KG1 (cell line): ENCODE measurements at regions not wholly inside any gene's neighbourhood (a gene's known extent, or its start where the extent isn't known, plus 50 kb on each side); places are given as distances from the start of the nearest gene placed in this dataset.

Experiments
- DNase-seq: peaks from one replicate; lab custom pipeline; 2025; lab: John Stamatoyannopoulos, UW

DNA sequence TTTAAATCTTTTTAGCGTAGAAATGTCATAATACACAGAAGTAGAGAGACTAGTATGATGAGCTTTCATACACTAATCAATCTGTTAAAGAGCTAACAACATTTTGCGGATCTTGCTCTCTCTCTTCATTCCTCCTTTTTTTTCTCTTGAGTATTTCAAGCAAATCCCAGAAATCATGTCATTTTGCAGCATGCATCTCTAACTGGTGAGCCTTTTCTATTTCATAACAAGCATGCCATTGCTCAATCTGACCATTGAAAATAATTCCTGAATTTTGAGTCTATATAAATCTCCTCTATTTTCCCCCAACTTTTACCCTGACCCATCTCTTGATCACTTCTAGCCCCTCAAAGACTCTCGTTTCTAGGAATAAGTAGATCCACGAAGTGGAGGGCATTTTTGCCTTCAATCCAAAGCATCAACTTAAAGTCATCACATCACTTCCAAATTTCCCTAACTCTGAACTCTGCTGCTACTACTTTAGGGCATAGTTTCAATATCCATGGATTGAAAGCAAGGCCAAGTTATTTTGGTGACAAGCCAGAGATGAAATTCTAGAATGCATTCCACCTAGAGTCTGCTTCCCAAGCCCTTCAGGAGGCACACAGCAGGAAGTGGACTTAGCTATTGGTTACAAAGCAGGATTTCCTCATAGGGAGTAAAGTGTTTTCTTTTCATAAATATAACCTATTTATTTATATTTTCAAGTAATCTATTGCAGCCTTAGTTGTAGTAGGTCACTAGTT is 253.5 kb upstream of the ZPLD1 start:
- no peak for DNase-seq

DNA sequence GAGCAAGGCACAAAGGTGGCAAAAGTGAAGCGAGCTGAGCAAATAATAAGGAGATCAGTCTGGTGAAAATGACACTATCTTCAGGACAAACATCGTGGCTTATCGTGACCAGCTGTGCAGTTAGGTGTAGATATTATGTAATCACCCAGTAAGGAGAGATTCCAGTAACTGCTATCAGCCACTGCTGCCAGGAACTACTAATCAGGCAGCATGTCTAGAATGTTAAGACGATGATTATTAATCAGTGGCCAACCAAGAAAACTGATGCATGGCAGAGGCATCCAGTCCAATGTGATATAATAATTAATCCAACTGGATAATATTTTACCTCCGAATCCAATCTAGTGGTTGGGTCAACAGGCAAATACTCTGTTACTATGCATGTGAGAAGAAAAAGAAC is 252.7 kb upstream of the ZPLD1 start:
- no peak for DNase-seq

DNA sequence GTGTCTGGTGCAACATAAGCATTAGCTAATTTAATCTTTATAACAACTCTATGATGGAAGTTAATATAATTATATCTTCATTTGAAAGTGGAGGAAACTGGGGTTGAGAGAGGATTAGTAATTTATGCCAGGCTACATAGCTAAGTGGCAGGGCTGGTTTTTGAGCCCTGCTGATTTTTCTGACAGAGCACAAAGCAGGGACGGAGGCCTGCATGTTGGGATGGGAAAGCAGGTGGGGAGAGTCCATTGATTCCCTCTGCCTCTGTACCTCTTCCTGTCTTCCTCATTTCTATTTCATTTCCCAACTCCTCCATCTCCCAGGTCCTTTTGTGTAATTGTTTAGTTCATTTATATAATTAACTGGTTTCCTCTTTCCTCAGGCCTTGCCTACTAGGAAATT is 251.6 kb upstream of the ZPLD1 start:
- DNase-seq: no peak

DNA sequence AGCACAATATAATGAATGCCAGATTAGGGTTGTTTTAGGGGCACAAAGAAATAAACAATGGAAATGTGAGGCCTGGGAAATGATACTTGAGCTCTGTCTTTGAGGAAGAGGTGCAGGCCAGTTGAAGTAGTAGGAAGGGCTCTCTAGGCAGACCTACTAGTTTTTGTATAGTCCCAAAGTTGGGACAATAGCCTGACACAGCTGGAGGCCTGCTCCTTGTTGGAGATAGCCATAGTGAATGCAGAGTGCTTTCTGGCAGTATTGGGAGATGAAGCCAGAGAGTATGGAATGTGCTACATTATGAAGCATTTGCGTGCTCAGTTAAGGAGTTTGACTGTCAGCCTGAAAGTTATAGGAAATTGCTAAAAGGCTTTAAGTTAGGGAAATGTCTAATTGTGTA is 251.2 kb upstream of the ZPLD1 start:
- no peak for DNase-seq

DNA sequence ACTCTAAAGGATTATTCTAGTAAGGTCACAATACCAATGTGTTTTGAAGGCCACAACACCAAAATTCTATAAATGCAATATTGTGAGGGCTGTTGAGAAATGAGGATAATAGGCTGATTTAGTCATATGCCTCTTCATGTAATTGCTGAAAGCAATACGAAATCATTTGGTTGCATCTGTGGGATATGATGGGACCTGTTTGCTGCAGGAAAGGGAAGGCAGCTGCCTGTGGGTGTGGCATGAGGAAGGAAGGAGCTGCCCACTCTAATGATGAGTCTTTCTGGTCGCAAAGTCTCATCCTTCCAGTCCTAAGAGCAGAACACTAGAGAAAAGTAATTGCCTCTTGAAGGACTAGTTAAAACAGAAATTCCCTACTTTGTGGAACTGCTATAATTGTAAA is 245.3 kb upstream of the ZPLD1 start:
- DNase-seq: no peak

DNA sequence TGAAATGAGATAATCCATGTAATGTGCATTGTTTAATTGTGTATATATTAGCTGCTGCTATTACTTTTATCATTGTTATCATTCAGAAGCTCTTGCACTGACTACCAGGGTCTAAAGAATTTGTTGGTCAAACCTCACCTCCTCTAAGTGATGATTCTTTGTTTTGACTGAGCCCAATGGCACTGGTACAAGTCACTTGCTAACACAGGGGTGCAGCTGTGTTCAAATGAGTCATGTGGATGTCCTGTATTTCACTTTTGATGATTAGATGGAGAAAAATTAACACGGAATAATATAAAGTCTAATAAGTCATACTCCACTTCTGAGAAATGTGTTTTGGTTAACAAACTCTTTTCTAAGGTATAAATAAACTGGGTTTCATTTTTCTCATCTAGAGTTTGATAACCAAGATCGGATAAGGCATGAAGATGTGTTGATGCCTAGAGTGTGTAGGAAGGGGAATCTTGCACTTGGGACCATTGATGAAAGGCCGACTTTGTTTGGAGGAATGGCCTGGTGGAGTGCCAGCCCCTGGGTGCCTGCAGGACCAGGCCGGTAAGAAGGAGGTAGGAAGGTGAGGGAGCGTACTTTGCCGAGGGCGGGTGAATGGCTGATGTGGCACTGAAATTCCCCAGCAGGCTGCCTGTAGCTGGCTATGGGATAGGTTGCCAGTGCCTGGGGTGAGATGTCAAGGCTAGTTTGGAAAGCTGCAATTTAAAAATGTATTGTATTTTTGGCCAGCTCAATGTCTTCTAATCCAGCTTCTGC is 244.7 kb upstream of the ZPLD1 start:
- DNase-seq: no peak

DNA sequence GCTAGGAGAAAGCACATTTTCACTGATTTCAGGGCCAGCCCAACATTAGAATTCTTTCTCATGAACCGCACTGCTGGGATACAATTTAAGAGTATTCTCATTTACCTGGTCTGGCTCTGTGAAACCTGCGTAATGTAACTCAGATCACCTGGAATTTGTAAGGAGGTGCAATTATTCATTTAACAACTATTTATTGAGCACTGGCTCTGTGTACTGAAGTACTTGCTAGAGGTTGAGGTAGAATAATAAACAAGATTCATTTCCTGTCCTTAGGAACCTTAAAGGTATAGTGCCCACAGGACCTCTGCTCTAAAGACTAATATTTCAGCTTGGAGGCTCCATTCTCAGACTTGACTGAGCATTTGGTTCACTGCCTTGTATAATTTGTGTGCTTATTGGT is 242.2 kb upstream of the ZPLD1 start:
- DNase-seq: no peak

DNA sequence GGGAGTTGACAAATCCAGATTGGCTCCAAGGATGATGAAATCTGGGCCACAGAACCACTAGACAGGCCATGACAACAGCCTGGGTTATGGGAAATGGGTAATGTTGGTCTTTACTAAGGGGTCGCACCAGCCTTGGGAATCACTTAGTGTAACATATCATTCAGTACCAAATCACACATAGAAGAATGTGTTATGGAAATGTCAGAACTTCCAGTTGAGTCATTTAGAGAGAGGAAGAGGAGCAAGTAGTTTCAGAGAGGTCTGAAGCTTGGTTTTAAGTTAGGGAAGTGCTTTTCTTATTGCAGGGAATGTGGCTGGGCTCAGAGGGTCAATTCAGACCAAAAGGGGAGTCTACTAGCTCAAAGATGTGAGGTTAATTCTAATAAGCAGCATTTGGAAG is 241.6 kb upstream of the ZPLD1 start:
- DNase-seq: no peak

DNA sequence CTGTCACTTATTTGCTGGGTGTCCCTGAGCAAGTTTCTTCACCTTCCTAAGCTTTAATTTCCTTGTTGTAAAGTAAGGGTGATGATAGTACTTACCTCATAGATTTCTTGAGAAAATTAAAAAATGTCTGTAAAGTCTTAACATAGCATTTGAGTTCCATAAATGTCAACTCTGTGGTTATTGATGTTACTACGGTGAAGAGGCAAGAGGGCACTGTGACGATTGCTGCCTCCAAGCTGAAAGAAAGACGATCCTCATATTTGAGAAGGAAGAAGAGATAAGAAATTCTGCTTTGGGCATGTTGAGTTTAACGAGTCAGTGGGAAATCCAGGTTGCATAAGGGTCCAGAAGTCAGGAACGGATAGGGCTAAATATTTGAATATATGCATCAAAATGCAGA is 240.8 kb upstream of the ZPLD1 start:
- no peak for DNase-seq

DNA sequence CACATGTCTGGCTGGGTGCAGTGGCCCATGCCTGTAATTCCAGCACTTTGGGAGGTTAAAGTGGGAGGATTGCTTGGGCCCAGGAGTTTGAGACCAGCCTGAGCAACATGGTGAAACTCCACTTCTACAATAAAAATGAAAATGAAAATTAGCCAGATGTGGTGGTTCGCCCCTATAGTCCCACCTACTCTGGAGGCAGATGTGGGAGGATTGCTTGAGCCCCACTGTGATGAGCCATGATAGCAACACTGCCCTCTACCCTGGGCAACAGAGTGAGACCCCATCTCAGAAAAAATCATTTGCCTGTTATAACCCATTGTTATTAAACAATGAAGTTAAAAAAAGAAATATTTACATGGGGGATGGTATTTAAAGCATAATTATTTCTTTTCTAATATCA is 240.1 kb upstream of the ZPLD1 start:
- DNase-seq: no peak

DNA sequence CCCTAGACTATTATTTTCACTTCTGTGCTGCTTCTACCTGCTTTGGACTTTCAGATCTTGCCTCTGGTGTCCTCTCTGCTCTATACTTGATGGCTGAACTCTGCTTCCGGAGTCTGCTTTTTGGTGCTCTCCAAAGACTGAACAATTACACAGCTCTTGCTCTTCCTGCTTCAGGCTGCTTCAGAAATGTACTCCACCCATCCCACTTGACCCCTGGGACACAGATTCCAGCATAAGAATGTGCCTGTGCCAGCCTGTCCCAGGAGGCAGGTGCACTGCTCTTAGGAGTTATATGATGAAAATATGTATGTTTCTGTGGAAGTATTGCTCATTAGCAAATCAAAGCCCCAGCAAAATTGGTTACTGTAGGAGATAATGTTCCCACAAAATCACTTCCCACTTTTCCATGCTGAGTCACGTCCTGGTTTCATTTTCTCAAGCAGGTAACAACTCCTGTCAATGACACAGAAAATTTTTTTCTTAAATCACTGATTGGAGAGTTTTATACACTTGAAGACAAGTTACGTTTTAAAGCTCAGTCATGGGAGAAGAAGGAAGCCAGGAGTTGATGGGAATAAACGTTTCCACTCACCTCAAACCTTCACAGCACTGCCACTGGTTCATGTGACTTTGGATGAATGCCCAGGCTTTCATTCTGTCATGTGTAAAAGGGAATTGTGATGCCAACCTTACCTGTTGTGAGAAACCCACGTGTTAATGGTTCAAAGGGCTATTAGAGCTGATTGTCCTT is 239.4 kb upstream of the ZPLD1 start:
- DNase-seq: no peak

DNA sequence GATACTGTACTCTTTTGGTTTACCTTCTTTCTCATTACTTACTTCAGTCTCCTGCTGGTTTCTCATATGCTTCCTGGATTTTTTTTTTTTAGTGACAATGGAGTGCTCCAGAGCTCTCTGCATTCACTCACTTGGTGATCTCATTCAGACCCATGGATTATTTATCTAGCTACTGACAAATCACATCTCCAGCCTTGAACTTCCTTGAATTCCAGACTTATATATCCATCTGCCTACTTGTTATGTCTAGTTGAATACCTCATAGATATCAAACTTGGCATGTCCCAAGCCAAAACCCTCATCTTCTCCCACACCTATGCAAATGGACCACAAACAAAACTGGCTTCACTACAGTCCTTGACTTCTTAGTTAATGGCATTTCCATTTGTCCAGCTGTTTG is 234.7 kb upstream of the ZPLD1 start:
- no peak for DNase-seq

DNA sequence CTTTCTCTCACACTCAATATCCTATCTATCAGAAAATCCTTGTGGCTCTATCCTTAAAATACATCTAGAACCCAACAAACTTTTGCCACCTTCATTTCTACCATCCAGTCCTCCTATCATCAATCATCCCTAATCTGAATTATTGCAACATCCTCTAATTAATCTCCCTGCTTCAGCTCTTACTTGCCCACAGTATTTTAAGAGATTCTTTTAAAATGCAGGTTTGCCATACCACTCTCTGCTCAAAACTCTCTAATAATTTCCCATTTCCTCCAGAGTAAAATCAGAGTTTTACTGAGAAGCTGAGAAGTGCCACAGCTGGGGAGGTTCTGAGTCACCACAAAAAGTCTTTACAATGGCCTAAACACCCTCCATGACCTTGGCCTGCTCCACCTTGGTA is 234.3 kb upstream of the ZPLD1 start:
- no peak for DNase-seq

DNA sequence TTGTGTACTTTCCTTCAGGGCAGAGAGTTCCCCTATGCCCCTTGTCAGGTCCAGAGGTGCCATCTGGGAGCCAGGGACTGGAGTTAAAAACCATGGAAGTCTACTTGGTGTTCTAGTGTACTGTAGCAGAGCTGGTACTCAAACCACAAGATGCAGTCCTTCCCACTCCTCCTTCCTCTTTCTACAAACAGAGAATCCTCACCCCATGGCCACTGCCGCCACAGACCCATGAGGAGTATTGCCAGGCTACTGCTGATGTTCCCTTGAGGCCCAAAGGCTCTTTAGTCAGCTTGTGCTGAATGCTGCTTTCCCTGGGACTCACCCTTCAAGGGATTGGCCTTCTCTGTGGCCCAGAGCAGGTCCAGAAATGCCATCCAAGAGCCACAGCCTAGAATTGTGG is 229.2 kb upstream of the ZPLD1 start:
- DNase-seq: no peak

DNA sequence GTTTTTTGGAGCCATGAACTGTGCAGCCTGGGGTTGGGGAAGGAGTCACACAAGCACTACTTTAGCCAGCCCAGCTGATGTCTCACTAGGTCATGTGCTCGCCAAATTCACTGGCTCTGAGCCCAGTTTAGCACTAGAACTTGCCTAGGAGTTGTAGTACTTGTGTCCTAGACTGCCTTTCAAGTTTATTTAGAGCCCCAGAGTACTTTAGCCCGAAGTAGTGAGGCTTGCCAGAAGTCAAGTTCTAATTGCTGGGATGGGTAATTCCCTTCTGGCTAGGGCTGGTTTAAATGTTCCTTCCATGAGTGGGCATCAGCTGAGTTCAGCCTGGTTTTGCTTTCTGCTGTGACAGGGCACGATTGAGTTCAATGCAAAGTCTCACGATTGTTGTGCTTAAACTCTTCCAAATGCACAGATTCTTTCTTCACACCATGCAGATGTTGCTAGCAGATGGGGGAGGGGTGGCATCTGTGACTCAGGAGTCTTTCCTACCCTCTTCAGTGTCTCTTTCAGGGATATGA is 228.2 kb upstream of the ZPLD1 start:
- DNase-seq: no peak

DNA sequence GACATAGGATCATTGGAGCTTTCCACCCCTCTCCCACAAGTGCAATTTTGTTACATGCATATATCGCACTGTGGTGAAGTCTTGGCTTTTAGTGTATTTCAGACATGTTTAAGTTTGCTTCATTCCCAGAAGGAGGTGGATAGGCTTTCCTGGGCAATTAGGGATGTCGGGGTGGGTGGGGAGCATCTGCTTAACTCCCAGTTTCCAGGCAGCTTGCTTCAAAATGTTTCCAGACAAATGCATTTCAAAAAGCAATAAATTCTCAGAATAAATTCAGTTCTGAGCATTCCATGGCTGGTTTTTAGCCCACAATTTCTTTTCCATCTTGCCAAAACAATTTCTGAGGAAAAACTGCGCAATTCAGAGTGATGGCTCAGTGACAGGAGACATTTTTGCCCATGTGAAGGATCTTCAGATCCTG is 227.7 kb upstream of the ZPLD1 start:
- DNase-seq: no peak

DNA sequence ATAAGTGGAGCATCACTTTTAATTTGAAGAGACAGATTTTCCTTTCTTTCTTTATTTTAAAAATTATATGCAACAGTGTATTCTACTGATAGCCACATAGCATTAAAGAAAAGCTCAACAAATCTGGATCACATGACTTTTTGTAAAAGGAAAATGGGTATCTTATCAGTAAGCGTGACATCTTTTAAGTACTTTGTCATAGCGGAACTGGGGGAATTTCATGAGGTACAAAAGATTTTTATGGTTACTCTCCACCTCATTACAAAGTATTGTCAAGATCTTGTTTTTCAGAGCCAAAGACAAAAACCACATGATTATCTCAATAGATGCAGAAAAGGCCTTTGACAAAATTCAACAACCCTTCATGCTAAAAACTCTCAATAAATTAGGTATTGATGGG is 219.6 kb upstream of the ZPLD1 start:
- DNase-seq: no peak

DNA sequence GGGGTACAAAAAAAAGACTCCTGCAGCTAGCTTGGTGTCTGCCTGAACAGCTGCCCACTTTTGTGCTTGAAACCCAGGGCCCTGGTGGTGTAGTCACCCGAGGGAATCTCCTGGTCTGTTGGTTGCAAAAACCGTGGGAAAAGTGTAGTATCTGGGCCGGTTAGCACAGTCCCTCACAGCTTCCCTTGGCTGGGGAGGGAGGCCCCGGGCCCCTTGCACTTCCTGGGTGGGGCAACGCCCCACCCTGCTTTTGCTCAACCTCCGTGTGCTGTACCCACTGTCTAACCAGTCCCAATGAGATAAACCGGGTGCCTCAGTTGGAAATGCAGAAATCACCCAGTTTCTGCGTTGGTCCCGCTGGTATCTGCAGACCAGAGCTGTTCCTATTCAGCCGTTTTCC is 211.7 kb upstream of the ZPLD1 start:
- DNase-seq: no peak

DNA sequence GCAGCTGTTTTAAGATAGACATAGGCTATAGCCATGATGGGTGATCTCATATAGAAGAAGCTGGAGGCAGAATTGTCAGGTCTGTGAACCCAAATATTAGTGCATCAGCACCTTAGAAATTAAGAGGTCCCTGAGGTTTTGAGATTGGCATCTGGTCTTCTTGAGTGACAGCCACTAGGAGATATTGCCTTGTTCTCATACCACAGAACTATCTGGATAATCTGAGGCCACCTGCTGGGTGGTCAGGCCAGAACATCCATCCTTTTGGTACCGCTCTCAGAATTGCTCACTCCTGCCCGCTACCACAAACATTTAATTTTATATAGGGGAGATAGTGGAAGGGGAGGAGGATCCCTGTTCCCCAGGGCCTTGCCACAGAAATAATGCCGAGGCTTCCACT is 210.6 kb upstream of the ZPLD1 start:
- DNase-seq: no peak

DNA sequence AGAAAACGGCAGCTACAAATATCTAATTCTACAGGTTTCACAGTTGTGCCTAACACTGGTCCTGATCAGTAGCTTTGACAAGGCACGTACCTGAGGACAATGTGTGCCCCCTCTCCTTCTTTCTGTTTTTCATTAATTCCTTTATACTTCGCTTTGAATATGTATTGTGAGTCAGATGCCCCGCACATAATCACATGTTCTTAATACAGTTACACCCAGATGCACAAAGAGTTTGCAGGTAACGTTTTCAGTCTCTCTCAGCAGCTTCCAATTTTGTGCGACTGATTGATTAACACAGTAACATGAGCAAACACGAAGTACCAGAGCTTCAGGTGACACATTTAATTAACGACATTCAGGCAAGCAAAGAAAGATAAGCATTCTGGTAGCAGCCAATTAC is 209.8 kb upstream of the ZPLD1 start:
- no peak for DNase-seq

DNA sequence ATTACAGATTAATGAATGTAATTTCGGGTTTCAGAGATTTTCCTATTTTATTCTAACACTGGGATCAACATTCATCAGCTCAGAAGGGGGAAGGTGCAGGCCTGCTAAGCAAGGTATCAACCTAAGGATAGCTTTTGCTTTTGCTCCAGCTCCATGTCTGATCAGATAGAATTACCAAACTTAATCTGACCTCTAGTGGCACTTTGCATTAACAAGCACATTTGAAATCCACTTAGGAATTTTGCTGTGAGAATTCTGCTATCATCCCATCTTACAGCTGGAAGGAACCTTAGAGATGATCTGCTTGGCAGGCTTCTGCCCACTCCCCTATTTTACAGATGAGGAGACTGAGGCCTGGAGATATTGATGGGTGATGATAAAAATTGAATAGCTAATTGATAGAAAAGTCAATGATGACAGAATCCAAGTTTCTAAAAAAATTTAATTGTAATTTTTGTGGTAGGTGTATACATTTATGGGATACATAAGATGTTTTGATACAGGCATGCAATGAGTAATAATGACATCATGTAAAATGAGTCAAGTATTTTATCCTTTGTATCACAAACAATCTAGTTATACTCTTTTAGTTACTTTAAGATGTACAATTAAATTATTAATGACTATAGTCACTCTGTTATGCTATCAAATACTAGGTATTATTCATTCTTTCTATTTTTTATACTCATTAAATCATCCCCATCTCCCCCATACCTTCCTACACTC is 209.2 kb upstream of the ZPLD1 start:
- DNase-seq: no peak

DNA sequence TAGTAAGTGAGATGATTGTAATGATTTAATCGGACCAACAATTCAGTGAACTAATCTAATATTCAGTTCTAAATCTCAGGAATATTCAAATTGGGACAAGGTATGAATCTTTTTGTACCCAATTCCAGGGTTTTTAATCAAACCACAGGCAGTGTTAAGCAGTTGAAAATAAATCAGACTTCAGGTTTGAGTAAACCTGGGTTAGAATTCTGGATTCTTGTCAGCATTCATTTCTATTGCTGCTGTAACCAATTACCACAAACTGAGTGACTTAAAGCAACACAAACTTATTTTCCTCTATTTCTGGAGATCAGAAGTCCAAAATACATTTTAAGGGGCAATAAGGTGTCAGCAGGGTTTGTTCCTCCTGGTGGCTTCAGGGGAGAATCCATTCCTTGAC is 208.4 kb upstream of the ZPLD1 start:
- DNase-seq: no peak
